GM03348 (cell line): ENCODE measurements at regions not wholly inside any gene's neighbourhood (a gene's known extent, or its start where the extent isn't known, plus 50 kb on each side); places are given as distances from the start of the nearest gene placed in this dataset.
A peak's percentile ranks its signal among the peaks of the same experiment; 100 is the strongest.

ENCODE experiments used
- DNase-seq: peaks from one replicate; pipeline ENCODE4 v3.0.0; 2012; ENCODE audit warnings: low spot score

DNA sequence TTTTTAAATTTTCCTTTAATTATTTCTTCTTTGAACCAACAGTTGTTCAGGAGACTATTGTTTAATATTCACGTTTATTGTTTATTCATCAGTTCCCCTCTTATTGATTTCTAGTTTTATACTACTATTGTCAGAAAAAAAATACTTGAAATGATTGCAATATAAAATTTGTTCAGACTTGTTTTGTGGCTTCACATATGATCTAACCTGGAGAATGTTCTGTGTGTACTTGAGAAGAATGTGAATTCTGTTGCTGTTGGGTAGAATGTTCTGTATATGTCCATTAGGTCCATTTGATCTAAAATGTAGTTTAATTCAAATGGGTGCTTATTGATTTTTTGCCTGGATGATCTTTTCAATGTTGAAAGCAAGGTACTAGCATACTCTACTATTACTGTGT, 408.7 kb upstream of the RIOK2 start:
- no peak for DNase-seq

DNA sequence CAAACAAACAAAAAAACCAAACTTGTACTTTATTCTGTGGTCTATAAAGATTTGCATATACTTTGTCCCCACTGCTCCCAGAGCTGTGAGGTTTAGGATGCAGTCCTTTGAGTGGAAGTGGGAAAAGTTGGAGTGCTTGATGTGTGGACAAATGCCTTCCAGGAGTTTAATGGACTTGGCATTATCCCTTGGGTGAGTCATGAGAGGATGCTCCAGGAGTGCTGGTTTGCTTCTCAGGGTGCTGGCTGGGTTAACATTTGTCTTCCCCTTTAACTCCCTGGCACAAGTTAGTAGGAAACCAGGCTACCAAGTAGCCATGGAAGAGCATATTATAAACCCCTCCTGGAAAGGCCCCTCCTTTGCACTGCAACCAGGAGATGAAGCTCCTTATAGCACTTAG, 417.4 kb upstream of the RIOK2 start:
- DNase-seq, result no peak

DNA sequence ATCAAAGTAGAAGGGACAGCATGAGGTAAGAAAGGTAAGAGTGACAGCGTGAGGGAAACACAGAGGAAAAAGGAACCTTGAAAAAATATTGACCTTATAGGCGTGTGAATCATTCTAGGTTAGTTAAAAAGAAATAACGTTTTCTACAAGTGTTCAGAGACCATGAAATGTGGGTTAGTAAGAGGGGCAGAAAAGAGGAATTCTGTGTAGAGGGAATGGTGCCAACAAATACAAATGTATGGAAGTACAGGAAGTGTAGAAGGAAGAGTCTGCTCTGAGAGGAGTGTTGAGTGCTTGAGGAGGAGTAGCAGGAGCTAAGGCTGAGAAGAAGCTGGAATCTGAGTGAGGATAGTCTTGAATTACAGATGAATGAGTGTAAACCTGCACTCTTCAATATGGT, 418.6 kb upstream of the RIOK2 start:
- no peak for DNase-seq

- no peak for DNase-seq
Observed at GRCh38 chr5:97606531-97606930, 423.5 kb upstream of the RIOK2 start.

DNA sequence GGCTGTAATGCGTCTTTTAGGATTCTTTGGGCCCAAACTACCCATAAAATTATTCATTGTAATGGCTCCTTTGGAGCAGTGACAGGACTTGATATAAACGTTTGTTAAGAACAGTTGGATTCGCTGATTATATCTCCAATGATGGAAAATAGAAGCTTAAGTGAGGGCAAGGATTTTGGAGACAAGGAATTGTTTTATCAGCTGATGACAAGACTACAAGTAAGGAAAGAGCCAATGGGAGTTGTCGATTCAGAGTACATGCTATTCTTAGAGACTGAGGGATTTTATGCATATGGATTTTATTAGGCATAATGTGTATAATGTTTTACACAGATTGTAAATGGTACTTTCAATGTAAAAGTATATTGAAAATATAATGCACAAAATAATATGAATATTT, 425.5 kb upstream of the RIOK2 start:
- no peak for DNase-seq

DNA sequence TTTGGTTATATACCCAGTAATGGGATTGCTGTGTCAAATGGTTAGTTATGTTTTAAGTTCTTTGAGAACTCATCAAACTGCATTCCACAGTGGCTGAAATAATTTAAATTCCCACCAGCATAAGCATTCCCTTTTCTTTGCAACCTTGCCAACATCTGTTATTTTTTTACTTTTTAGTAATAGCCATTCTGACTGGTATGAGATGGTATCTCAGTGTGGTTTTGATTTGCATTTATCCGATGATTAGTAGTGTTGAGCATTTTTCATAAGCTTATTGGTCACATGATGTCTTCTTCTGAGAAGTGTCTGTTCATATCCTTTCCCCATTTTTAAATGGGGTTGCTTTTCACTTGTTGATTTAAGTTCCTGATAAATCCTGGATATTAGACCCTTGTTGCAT, 435.7 kb upstream of the RIOK2 start:
- DNase-seq, result no peak

- no peak for DNase-seq
Observed at GRCh38 chr5:97623441-97623840, 440.4 kb upstream of the RIOK2 start.

- DNase-seq, result no peak
Observed at GRCh38 chr5:97624886-97625285, 441.8 kb upstream of the RIOK2 start.

GRCh38 chr5:97627272-97627671, 444.2 kb upstream of the RIOK2 start:
- no peak for DNase-seq

- peak; percentile 20 for DNase-seq
Observed at GRCh38 chr5:97628031-97628430, 445.0 kb upstream of the RIOK2 start.

- DNase-seq, result peak; percentile 5
Observed at GRCh38 chr5:97628807-97629206, 445.8 kb upstream of the RIOK2 start.

DNA sequence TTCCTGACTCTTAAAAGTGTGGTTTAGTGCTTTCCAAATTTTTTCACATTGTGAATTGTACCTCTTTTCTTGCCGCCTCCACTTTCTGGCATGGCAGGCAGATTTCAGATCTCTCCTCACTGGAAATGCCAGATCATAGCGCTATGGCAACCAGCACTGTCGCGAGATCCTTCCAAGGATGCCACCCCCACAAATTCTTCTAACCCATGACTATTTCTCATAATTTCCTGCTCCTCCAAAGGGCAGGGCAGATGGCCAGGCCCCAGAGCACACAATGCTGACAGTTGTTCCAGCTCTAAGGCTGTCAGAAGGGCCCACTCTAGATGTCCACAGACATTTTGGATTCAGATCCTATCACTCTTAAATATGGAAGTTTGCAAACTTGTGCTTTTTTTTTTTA, 446.2 kb upstream of the RIOK2 start:
- peak; percentile 87 for DNase-seq

- DNase-seq, result no peak
Observed at GRCh38 chr5:97635553-97635952, 452.5 kb upstream of the RIOK2 start.

DNA sequence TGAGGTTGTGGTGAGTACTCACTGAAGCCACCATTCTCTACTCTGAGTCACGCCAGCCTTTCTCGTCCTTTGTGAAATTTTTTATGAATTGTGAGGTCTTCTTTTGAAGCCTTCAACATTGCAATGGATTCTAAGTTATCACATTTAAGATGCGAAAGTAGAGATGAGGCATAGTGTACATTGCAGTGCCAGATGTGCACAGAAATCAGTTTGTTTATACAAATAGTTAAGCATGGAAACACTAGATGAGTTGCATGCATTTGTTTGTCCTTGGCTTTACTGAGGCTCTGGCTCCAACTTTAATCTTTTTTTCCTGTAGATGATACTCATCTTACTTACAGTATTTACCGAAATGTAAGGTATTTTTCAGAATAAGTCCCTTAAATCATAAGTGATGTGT, 453.7 kb upstream of the RIOK2 start:
- no peak for DNase-seq

GRCh38 chr5:97641081-97641480, 458.0 kb upstream of the RIOK2 start:
- DNase-seq, result no peak

- DNase-seq, result no peak
Observed at GRCh38 chr5:97644206-97644605, 461.2 kb upstream of the RIOK2 start.

DNA sequence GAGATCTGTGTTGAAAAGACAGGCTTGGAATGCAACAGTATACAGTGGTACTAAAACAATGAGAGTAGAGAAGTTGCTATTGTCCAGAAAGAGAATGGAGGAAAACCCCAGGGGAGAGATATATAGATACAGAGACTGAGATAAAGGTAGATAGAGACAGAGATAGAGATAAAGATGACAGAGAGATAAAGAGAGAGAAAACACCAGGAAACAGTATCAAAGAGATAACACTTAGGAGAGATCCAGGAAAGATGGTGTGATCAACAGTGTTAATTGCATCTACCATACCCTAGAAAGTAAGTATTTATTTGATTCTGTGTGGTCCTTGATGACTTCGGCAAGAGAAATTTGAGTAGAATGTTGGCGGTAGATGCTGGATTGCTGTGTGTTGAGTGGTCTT, 461.8 kb upstream of the RIOK2 start:
- DNase-seq, result no peak

GRCh38 chr5:97657239-97657638, 474.2 kb upstream of the RIOK2 start:
- no peak for DNase-seq

- DNase-seq, result no peak
Observed at GRCh38 chr5:97658116-97658900, 475.3 kb upstream of the RIOK2 start.

DNA sequence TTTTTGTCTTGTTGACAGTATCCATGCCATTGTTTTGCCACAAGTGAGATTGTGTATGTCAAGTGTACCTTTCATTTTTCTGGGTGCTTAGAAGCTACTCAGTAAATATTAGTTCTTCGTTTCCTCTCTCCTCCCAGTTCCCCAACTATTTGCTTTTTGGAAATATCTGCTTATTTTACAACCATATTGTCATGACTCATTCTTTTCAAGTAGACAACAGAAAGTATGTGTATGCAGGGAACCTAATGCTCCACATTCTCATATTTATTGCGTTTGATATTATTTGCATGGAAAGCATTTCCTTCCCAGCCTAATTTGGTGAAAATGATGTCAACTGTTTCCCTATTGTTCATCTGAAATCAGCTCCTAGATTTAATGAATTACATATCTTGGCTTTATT, 483.7 kb upstream of the RIOK2 start:
- no peak for DNase-seq

DNA sequence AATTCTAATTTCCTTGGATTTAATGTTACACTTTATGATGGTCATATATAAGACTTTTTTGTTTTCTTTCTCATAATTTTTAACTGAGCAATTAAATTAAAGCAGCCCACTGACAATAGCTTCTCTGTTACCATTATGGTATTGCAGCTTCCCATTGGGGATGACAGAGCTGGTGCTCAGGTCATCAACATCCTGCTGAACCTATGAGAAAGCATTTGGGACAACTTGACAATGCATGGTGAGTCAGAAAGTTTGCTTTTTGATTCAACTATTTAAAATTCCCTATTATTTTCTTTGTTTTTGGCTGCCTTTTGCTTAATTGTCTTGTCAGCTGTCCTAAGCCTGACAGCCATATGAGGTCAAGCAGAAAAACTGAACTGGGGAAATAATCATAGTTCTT, 487.4 kb upstream of the RIOK2 start:
- DNase-seq, result no peak

GRCh38 chr5:97676608-97677007, 493.6 kb upstream of the RIOK2 start:
- DNase-seq, result no peak

DNA sequence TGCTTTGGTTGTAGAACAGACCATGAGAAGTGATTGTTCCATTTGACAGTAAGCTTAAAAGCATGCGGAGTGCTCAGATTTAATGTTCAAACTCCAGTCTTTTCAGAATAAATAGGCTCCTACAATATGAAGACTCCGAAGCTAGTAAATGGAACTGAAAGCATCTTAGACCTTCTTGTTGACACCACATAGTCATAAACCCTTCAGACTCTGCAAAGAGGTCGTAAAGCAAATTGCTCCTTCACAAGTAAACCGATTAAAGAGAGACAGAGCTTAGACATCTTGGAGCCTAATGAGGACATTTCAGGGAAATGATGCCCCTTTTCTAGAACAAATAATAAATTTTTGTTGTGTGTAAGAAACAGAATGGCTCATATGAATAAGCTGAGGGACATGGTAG, 511.0 kb upstream of the RIOK2 start:
- no peak for DNase-seq

GRCh38 chr5:97714424-97714823, 531.4 kb upstream of the RIOK2 start:
- no peak for DNase-seq

- no peak for DNase-seq
Observed at GRCh38 chr5:97726106-97726505, 543.1 kb upstream of the RIOK2 start.
